MM.1S (cell line): ENCODE measurements at regions not wholly inside any gene's neighbourhood (a gene's known extent, or its start where the extent isn't known, plus 50 kb on each side); places are given as distances from the start of the nearest gene placed in this dataset.

Experiments
- CTCF ChIP-seq: fragments of 300-600 bp; sonication (generic); IDR thresholded peaks from 2 replicates; pipeline ENCODE4 v1.5.1; 2016; ENCODE audit warnings: antibody characterized with exemption, low read length, mixed read lengths
- EZH2 ChIP-seq: fragments of 300-600 bp; sonication (generic); optimal IDR thresholded peaks from 2 replicates; pipeline ENCODE3; 2017; ENCODE audit warnings: low read depth, mild to moderate bottlenecking, antibody characterized with exemption, low read length, mixed read lengths

- TF ChIP-seq EZH2 = no peak
- no peak for TF ChIP-seq CTCF
Measured at GRCh38 chr3:106881186-106881585, 496.1 kb upstream of the CCDC54 start.
